ENCODE measurements at regions not wholly inside any gene's neighbourhood (a gene's known extent, or its start where the extent isn't known, plus 50 kb on each side); places are given as distances from the start of the nearest gene placed in this dataset.

GRCh38 chr18:60193780-60194179 is 178.8 kb downstream of the MC4R start:
- H2BK120ac ChIP-seq (replicated peaks; ENCODE audit: low read depth, low read length) = no peak overlapping the region
- H2BK20ac ChIP-seq (ENCODE audit: low read length) = no peak overlapping the region
- no peak overlapping the region for H2BK5ac ChIP-seq (ENCODE audit: low read depth, low read length)
- no peaks in the 10 kb centered on the region for H3K36me3 ChIP-seq (ENCODE audit: control insufficient read depth in 2 of 4, insufficient read depth in 4 of 4, low read length in 3 of 4)
- FAIRE-seq (no peak), DNase-seq (ENCODE audit: low read depth in 1 of 2, low spot score in 2 of 2) (no peak)
- 0 out of 7 replicates have a peak, but pooled peaks cover 0 to 2% (median 0%) of the 10 kb centered on the region in 4 experiments for H3K4me1 ChIP-seq (replicated peaks in 1 of 4; ENCODE audit: control insufficient read depth in 3 of 4, insufficient read depth in 4 of 4, low read length in 3 of 4)
- no peak overlapping the region for H3K23ac ChIP-seq (ENCODE audit: insufficient read length)
- H2BK15ac ChIP-seq (ENCODE audit: low read length) = no peak overlapping the region
- no peaks in the 10 kb centered on the region for H3K9me3 ChIP-seq (ENCODE audit: insufficient read depth in 2 of 2, low read depth in 1 of 2, low read length in 1 of 2)
- H3K56ac ChIP-seq (replicated peaks; ENCODE audit: insufficient read length, low read depth, low read length) = no peak overlapping the region
- H4K8ac ChIP-seq (ENCODE audit: extremely low read depth, insufficient read depth, low read length) = no peak overlapping the region
- no peak overlapping the region for H4K91ac ChIP-seq (replicated peaks; ENCODE audit: insufficient read length, low read length)
- no peaks in the 10 kb centered on the region for H3K27me3 ChIP-seq (replicated peaks in 1 of 4; ENCODE audit: control insufficient read depth in 3 of 4, extremely low read depth in 1 of 4, insufficient read depth in 3 of 4, low read length in 3 of 4)
- H3K14ac ChIP-seq (ENCODE audit: insufficient read length) = no peak overlapping the region
- H3K79me2 ChIP-seq (ENCODE audit: control insufficient read depth in 1 of 2, insufficient read depth in 2 of 2, low read length in 2 of 2) = no peaks in the 10 kb centered on the region
- TF ChIP-seq EGR1 (IDR thresholded peaks at IDR 0.05; ENCODE audit: borderline replicate concordance, low read depth, low read length) (no peak), ATF2 (IDR thresholded peaks at IDR 0.05; ENCODE audit: low read length) (no peak), EZH2 (IDR thresholded peaks at IDR 0.05; ENCODE audit: low read depth, low read length, severe bottlenecking) (no peak), CHD1 (IDR thresholded peaks at IDR 0.05; ENCODE audit: low read depth, low read length) (no peak), RNF2 (IDR thresholded peaks at IDR 0.05; ENCODE audit: borderline replicate concordance, low read depth, low read length, missing control alignments, poor library complexity, severe bottlenecking) (no peak), RBBP5 (IDR thresholded peaks at IDR 0.05; ENCODE audit: borderline replicate concordance, low read depth, low read length) (no peak), SP4 (IDR thresholded peaks at IDR 0.05; ENCODE audit: low read length) (no peak), TAF1 (IDR thresholded peaks at IDR 0.05; ENCODE audit: low read depth, low read length) (no peak), CEBPB (IDR thresholded peaks at IDR 0.05; ENCODE audit: low read depth, low read length) (no peak), CBX8 (IDR thresholded peaks at IDR 0.05; ENCODE audit: borderline replicate concordance, low read depth, low read length) (no peak), RFX5 (IDR thresholded peaks at IDR 0.05; ENCODE audit: borderline replicate concordance, low read depth, low read length) (no peak), BCL11A (IDR thresholded peaks at IDR 0.05; ENCODE audit: low read depth in 2 of 2, low read length in 2 of 2) (no peak)
- CTCF ChIA-PET (ENCODE audit: partially characterized antibody) = no interaction called here
- no peaks in the 10 kb centered on the region for H3K79me1 ChIP-seq (ENCODE audit: low read depth, low read length)
- no peak overlapping the region for H3K4me3 ChIP-seq (ENCODE audit: extremely low read depth in 1 of 4, insufficient read depth in 2 of 4, low read depth in 3 of 4, low read length in 4 of 4)
- H2AFZ ChIP-seq (ENCODE audit: low read length) = no peak overlapping the region
- H4K20me1 ChIP-seq (replicated peaks in 1 of 2; ENCODE audit: control insufficient read depth in 1 of 2, insufficient read depth in 2 of 2, low read length in 2 of 2) = no peaks in the 10 kb centered on the region
- H2BK12ac ChIP-seq (ENCODE audit: low read depth, low read length) = no peak overlapping the region
- no peak overlapping the region for H3K4me2 ChIP-seq (ENCODE audit: insufficient read depth in 1 of 2, low read depth in 2 of 2, low read length in 2 of 2)
- H3K27ac ChIP-seq (ENCODE audit: low read depth, low read length) = no peak overlapping the region
- 30% methylated on average over 1 of the region's 1 CpG; no CpG with 5 or more reads in 1 of the 2 experiments for WGBS, 2 experiments (ENCODE audit: extremely low coverage in 1 of 2, insufficient coverage in 1 of 2, insufficient read length in 1 of 2, insufficient replicate concordance in 2 of 2, low coverage in 1 of 2, low lambda C conversion rate in 2 of 2, missing lambda C conversion rate in 1 of 2)
- no peak overlapping the region for H3K18ac ChIP-seq (ENCODE audit: extremely low read depth, low read length)
- H3K4ac ChIP-seq (replicated peaks; ENCODE audit: insufficient read length, low read depth, low read length) = no peak overlapping the region
- H2AK5ac ChIP-seq (ENCODE audit: low read depth, low read length) = no peak overlapping the region
- no peak overlapping the region for H3K9ac ChIP-seq (replicated peaks in 1 of 4; ENCODE audit: extremely low read depth in 1 of 4, low read depth in 3 of 4, low read length in 3 of 4)
- H4K5ac ChIP-seq (ENCODE audit: insufficient read length, low read depth, low read length) = no peak overlapping the region
- H3K23me2 ChIP-seq (ENCODE audit: low read depth, low read length) = no peaks in the 10 kb centered on the region
- POLR2A ChIA-PET (ENCODE audit: partially characterized antibody) = no interaction called here

Data from H1 (cell line).